ENCODE measurements at regions not wholly inside any gene's neighbourhood (a gene's known extent, or its start where the extent isn't known, plus 50 kb on each side); places are given as distances from the start of the nearest gene placed in this dataset.

GRCh38 chr20:48295966-48296421 is 510.7 kb upstream of the SULF2 start:
- Mint-ChIP-seq H3K4me3 (no peak overlapping the region), H3K4me1 (peaks cover 46% of the 10 kb centered on the region), H3K27ac (ENCODE audit: unreplicated experiment) (peak overlapping the region; percentile 81), H3K27me3 (ENCODE audit: low read depth) (peaks cover 9% of the 10 kb centered on the region), H3K9me3 (no peaks in the 10 kb centered on the region), H3K36me3 (ENCODE audit: low read depth) (no peaks in the 10 kb centered on the region)
- DNase-seq (ENCODE audit: low read depth, low spot score) = no peak
- TF ChIP-seq CTCF (conservative IDR thresholded peaks at IDR 0.05) = no peak

GRCh38 chr20:48295445-48295903 is 510.2 kb upstream of the SULF2 start:
- Mint-ChIP-seq H3K27ac (ENCODE audit: unreplicated experiment) (peak overlapping the region; percentile 44), H3K4me3 (no peak overlapping the region), H3K36me3 (ENCODE audit: low read depth) (no peaks in the 10 kb centered on the region), H3K9me3 (no peaks in the 10 kb centered on the region), H3K4me1 (peaks cover 46% of the 10 kb centered on the region), H3K27me3 (ENCODE audit: low read depth) (peaks cover 13% of the 10 kb centered on the region)
- no peak for DNase-seq (ENCODE audit: low read depth, low spot score)
- peak; percentile 58 for TF ChIP-seq CTCF (conservative IDR thresholded peaks at IDR 0.05)

DNA sequence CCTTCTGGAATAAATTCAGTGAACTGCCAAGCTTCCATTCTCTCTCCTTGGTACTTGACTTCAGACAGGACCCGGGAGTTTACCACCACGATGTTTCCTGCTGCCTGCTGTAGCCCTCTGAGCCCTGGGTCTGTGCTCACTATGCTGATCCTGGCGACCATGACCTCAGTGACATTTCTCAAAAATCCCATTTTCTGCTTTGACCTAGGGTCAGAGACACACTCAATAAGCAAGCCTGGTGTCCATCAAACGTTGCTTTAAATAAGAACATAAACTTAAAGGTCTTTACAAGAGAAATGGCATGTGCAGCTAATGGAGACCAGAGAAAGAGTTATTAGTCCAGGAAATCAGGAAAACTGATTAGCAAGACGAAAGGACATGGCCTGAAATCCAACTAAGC is 509.7 kb upstream of the SULF2 start:
- peaks cover 13% of the 10 kb centered on the region for H3K27me3 Mint-ChIP-seq (ENCODE audit: low read depth)
- H3K27ac Mint-ChIP-seq (ENCODE audit: unreplicated experiment) = peak overlapping the region; percentile 45
- H3K4me1 Mint-ChIP-seq = peaks cover 46% of the 10 kb centered on the region
- H3K36me3 Mint-ChIP-seq (ENCODE audit: low read depth) = no peaks in the 10 kb centered on the region
- H3K9me3 Mint-ChIP-seq = no peaks in the 10 kb centered on the region
- H3K4me3 Mint-ChIP-seq = no peak overlapping the region
- TF ChIP-seq CTCF (conservative IDR thresholded peaks at IDR 0.05) = no peak
- no peak for DNase-seq (ENCODE audit: low read depth, low spot score)

GRCh38 chr20:48294196-48294595 is 508.9 kb upstream of the SULF2 start:
- peaks cover 13% of the 10 kb centered on the region for H3K27me3 Mint-ChIP-seq (ENCODE audit: low read depth)
- H3K9me3 Mint-ChIP-seq = no peaks in the 10 kb centered on the region
- DNase-seq (ENCODE audit: low read depth, low spot score) = no peak
- H3K4me3 Mint-ChIP-seq = no peak overlapping the region
- H3K27ac Mint-ChIP-seq (ENCODE audit: unreplicated experiment) = no peak overlapping the region
- no peaks in the 10 kb centered on the region for H3K36me3 Mint-ChIP-seq (ENCODE audit: low read depth)
- TF ChIP-seq CTCF (conservative IDR thresholded peaks at IDR 0.05) = no peak
- H3K4me1 Mint-ChIP-seq = peaks cover 44% of the 10 kb centered on the region

GRCh38 chr20:48293671-48294070 is 508.4 kb upstream of the SULF2 start:
- DNase-seq (ENCODE audit: low read depth, low spot score) = no peak
- Mint-ChIP-seq H3K4me3 (no peak overlapping the region), H3K27me3 (ENCODE audit: low read depth) (peaks cover 13% of the 10 kb centered on the region), H3K27ac (ENCODE audit: unreplicated experiment) (peak overlapping the region; percentile 87), H3K9me3 (no peaks in the 10 kb centered on the region), H3K36me3 (ENCODE audit: low read depth) (no peaks in the 10 kb centered on the region), H3K4me1 (peaks cover 44% of the 10 kb centered on the region)
- TF ChIP-seq CTCF (conservative IDR thresholded peaks at IDR 0.05) = no peak

DNA sequence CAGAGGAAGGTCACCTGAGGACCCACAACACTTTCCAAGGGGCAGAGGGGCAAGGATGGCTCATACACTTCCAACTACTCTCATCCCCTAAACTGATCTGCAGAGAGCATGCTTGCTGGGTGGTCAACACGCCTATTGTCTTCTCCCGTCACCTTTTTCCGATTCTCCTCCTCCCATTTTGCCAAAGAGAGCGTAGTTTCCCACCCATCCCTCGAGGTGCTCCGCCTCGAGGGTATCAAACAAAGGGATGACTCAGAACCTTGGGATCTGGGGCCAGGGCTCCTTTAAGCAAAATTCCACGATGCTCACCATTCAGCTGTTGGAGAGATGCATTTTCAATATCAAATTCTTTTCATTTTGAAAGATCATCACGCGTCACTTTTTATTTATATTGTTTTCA is 507.5 kb upstream of the SULF2 start:
- H3K9me3 Mint-ChIP-seq = no peaks in the 10 kb centered on the region
- TF ChIP-seq CTCF (conservative IDR thresholded peaks at IDR 0.05) = no peak
- no peak overlapping the region for H3K4me3 Mint-ChIP-seq
- no peak for DNase-seq (ENCODE audit: low read depth, low spot score)
- H3K27me3 Mint-ChIP-seq (ENCODE audit: low read depth) = peaks cover 13% of the 10 kb centered on the region
- H3K27ac Mint-ChIP-seq (ENCODE audit: unreplicated experiment) = no peak overlapping the region
- no peaks in the 10 kb centered on the region for H3K36me3 Mint-ChIP-seq (ENCODE audit: low read depth)
- H3K4me1 Mint-ChIP-seq = peaks cover 48% of the 10 kb centered on the region
